Posterior cingulate gyrus (tissue), 11 donors: ENCODE measurements at regions not wholly inside any gene's neighbourhood (a gene's known extent, or its start where the extent isn't known, plus 50 kb on each side); places are given as distances from the start of the nearest gene placed in this dataset.

ENCODE experiments used
- DNase-seq, 10 donors: peaks; one replicate each; pipeline versions ENCODE4 v3.0.0 to v3.0.0-alpha.2; 2020 to 2021; ENCODE audit warnings: mixed read lengths in 3 of 10
- intact Hi-C: fragments of 100-400 bp; cut with DNase I; formaldehyde crosslinking; loops from one replicate; pipeline ENCODE4 v1.15.1; 2023

GRCh38 chr18:56108478-56109367 is 520.7 kb upstream of the TCF4 start:
- no peak for DNase-seq
- intact Hi-C loops, result no loop called here

DNA sequence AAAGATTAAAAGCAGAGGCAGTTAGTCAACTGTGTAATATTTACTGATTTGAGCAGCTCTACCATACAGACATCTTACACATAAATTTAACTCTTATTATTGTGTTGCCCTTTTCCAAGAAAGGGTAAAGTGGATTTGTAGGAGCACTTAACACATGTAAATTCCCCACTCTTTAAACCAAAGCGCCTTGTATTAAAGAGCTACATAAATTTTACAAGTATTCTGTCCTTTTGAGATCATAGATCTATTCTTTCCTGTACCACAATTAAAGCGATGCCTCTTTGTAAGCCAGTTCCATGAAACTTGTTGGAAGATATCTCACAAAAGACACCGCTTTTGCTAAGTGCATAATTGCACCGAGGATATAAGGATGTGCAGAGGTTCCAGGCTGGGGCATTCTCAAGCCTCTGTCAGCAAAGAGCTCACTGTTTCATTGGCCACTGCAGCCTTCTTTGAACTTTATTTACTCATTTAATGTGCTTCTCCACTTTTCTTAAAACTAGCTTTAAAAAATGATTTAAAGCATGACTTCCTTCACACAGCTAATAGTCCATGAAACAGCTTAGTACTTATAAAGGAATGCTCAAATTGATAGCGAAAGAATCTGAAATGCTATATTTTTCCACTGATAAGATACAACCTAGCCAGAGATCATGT is 520.0 kb upstream of the TCF4 start:
- DNase-seq, result no peak
- intact Hi-C loops, result no loop called here

GRCh38 chr18:56100090-56100722 is 512.2 kb upstream of the TCF4 start:
- intact Hi-C loops, result no loop called here
- no peak for DNase-seq

DNA sequence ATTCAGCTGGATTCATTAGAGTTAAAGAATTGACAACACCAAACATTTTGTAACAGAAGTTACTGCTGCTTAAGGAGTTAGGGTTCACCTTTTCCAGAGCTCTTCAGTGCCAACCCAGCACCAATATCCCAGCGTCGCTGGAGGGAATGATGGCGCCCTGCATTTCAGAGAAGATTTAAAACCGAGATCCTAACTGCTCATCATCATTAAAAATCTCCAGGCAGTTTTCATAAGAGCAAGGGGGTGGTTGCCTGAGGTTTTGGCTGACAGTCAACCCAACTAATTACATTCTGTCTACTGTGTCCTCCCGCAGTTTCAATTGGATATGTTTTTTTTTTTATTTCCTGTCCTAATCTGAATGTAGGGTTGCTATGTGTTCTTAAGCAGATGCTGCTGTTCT is 509.6 kb upstream of the TCF4 start:
- DNase-seq, result peak in 1 of 10 donors; percentile 59
- intact Hi-C loops, result no loop called here

DNA sequence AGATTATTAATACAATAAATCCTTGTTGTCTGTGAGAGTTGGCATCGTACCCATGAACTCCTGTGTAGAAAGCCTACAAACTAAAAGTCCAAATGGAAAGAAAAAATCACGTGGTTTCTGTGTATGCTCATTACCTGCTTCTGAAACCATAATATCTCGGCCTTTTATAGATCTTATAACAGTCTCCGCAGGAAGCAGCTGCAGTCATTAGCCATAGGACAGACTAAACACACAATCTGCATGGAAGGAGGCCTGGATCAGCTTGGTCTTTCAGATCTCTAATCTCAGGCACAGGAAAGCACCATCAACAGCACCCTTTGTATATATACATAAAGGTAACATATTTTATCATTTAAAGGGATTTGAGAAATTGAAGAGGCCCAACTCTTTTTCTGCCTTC is 508.9 kb upstream of the TCF4 start:
- DNase-seq, result no peak
- intact Hi-C loops, result no loop called here

- no peak for DNase-seq
- intact Hi-C loops, result no loop called here
Observed at GRCh38 chr18:56089612-56090258, 501.7 kb upstream of the TCF4 start.

- peak in 1 of 10 donors; percentile 46 for DNase-seq
- intact Hi-C loops, result no loop called here
Observed at GRCh38 chr18:56086786-56087185, 498.8 kb upstream of the TCF4 start.

GRCh38 chr18:56086176-56086575 is 498.2 kb upstream of the TCF4 start:
- DNase-seq, result no peak
- intact Hi-C loops, result no loop called here

DNA sequence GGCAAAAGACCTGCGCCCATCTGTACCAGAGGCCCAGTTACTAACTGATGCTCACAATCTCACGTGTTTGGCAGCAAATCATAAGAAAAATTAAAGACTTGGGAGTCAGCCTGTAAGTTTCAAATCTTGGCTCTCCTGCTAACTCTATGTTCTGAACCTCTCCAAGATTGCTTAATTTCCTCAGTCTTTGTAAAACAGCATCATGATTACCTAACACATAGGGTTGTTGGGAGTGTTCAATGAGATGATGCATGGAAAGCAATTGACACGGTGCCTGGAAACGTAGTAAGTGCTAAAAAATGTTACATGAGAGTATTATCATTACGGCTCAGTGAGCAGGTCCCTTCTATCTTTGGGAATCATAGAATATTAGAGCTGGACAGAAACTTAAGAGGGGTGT is 497.6 kb upstream of the TCF4 start:
- DNase-seq, result no peak
- intact Hi-C loops, result no loop called here

GRCh38 chr18:56083523-56084287 is 495.7 kb upstream of the TCF4 start:
- no peak for DNase-seq
- intact Hi-C loops, result no loop called here

- DNase-seq, result peak in 5 of 10 donors; percentile 12 to 77 (median 26)
- intact Hi-C loops, result no loop called here
Observed at GRCh38 chr18:56083097-56083521, 495.1 kb upstream of the TCF4 start.

- no peak for DNase-seq
- intact Hi-C loops, result no loop called here
Observed at GRCh38 chr18:56076723-56077122, 488.7 kb upstream of the TCF4 start.

DNA sequence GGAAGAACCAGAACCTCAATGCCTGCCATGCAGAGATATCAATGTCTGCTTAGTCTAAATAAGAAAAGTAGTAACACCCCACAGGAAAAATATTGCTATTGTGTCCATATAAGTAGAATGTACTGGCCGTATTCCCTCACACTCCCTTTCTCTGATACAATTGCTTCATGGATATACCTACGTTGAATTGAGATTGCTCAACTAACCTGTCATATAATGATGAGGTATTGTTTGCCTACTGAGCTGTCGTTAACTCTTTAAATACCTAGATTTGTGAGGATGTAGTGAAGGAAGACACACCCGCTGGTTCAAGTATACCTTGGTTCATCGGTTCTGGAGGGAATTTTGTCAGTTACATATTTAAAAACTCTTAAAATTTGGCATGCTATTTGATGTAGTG is 480.7 kb upstream of the TCF4 start:
- DNase-seq, result no peak
- intact Hi-C loops, result no loop called here

DNA sequence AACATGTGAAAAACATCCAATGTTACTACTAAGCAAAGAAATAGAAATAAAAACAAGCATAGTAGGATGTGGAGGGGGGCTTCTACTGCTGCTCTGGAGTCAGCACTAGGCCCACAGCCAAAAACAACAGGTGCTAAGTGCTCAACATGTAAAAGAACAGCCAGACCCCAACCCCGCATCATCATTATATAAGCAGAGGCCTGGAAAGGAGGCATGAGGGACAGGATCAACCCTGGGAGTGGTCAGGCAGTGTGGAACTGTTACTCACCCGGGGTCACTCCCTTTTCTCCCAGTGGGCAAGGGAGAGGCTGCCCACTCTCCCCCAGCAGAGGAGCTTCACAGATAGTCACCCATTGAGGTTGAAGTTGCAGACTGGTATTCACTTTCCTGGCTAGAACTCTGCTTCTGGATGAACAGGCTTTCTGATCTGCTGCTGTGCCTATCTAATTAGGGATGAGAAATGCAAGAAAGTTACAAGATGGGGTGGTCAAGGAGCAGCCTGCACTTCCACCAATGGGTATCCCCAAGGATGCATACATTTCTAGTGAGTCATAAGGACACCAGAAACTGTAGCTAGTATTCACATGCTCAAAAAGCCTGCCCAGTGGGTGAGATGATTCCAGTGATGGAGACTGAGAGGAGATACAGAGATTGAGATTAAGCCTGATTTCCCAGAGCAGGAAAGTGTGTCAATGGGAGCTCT is 480.1 kb upstream of the TCF4 start:
- intact Hi-C loops, result no loop called here
- no peak for DNase-seq

DNA sequence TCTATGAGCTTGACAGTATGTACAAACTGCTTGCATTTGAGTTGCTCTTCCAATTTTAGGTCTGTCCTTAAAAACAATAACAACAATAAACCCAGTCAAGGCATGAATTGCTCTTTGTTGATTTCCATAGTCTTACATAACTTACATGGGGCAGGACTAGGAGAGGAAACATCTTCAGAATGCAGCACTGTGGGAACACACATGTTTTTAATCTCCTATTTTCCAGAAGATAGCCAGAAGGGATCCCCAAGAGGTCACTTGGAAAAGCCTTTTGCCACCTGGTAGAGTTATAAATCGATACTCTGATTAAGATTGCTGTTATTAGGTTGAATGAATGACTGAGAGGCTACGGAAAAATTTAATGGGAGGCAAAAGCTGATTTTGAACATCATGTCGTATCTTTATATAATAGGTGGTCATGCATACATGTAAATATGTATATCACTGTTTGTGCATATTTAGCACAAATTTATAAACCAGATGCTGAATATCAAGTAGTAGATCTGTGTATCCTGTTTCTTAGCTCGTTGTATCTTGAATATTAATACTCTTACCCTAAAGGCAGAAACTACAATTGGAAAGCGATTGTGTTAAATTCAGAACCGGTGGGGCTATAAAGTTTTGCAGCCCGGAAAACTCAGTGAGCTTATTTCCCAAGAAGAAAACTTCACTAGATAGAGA is 479.4 kb upstream of the TCF4 start:
- intact Hi-C loops, result no loop called here
- DNase-seq, result no peak

GRCh38 chr18:56066524-56067213 is 478.7 kb upstream of the TCF4 start:
- DNase-seq, result no peak
- intact Hi-C loops, result no loop called here

DNA sequence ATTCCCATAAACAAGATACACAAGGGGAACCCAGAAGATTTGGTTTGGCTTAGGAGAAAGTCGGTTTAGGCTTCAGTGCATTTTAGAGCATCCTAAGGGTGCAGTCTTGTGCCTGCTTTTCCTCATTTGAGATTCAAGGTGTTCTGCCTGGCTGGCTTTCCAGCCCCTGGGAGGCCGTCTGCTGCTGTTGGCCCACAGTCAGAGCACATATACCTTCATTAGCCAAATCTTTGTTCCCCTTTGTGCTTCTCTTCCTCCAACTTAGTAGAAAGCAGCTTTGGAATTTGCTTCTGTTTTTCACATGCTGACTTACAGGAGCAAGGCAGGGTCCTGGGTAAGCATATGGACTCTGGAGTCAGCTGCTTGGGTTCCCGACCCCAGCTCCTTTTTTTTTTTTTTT is 477.1 kb upstream of the TCF4 start:
- intact Hi-C loops, result no loop called here
- DNase-seq, result no peak

GRCh38 chr18:56062931-56063330 is 474.9 kb upstream of the TCF4 start:
- no peak for DNase-seq
- intact Hi-C loops, result no loop called here
